ENCODE measurements at regions not wholly inside any gene's neighbourhood (a gene's known extent, or its start where the extent isn't known, plus 50 kb on each side); places are given as distances from the start of the nearest gene placed in this dataset.

DNA sequence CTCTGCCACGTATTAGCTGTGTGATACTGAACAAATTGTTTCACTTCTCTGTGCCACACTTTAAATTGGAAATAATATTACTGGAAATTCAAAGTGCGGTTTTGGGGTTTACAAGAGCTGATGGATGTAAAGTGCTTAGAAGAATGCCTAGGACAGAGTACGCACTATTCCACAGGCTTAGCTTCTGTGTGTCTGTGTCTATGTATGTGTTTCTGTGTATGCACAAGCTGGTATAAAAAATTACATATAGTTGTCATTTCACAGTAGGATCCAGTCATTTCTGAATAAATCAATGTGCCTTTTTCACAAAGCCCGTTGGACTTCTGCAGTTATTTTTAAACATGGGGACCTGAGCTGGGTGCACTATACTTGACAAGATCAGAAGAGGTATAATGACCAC, 370.4 kb downstream of the TUSC7 start:
- Histone ChIP-seq H2BK5ac (ENCODE audit: low read depth, low read length, poor library complexity, severe bottlenecking) (no peak overlapping the region), H3K9me3 (ENCODE audit: control insufficient read depth, low read length) (no peaks in the 10 kb centered on the region), H2BK12ac (ENCODE audit: low read length in 2 of 2) (no peak overlapping the region), H3K4me1 (ENCODE audit: control insufficient read depth, insufficient read depth, low read depth, low read length) (no peaks in the 10 kb centered on the region), H3K9ac (ENCODE audit: low read length) (no peak overlapping the region), H2AFZ (ENCODE audit: low read depth, low read length) (no peak overlapping the region), H4K8ac (ENCODE audit: low read length) (no peak overlapping the region), H3K14ac (ENCODE audit: low read length in 2 of 2) (no peak overlapping the region), H3K36me3 (ENCODE audit: control insufficient read depth in 1 of 2, insufficient read depth in 2 of 2, low read depth in 1 of 2, low read length in 2 of 2) (no peaks in the 10 kb centered on the region), H4K91ac (ENCODE audit: low read length) (no peak overlapping the region), H3K27me3 (ENCODE audit: control insufficient read depth in 1 of 2, insufficient read depth in 1 of 2, low read length in 2 of 2) (no peaks in the 10 kb centered on the region), H3K27ac (ENCODE audit: low read length, poor library complexity, severe bottlenecking) (no peak overlapping the region), H3K23ac (ENCODE audit: low read length in 2 of 2) (no peak overlapping the region), H3K4me3 (ENCODE audit: insufficient read depth in 1 of 2, low read depth in 1 of 2, low read length in 2 of 2) (no peak overlapping the region), H2BK120ac (ENCODE audit: low read depth, low read length) (no peak overlapping the region), H3K4ac (ENCODE audit: low read depth in 1 of 2, low read length in 2 of 2) (no peak overlapping the region), H2BK15ac (ENCODE audit: low read depth, poor library complexity, severe bottlenecking) (no peak overlapping the region), H3K79me1 (replicated peaks; ENCODE audit: low read length, poor library complexity, severe bottlenecking) (no peaks in the 10 kb centered on the region), H2AK5ac (ENCODE audit: low read length, severe bottlenecking) (no peak overlapping the region), H3K18ac (ENCODE audit: low read depth in 1 of 2, low read length in 2 of 2) (no peak overlapping the region), H3K4me2 (ENCODE audit: low read length, poor library complexity, severe bottlenecking) (no peak overlapping the region)
- DNase-seq, result no peak
- WGBS, result 84% methylated on average over 4 of the region's 4 CpGs

DNA sequence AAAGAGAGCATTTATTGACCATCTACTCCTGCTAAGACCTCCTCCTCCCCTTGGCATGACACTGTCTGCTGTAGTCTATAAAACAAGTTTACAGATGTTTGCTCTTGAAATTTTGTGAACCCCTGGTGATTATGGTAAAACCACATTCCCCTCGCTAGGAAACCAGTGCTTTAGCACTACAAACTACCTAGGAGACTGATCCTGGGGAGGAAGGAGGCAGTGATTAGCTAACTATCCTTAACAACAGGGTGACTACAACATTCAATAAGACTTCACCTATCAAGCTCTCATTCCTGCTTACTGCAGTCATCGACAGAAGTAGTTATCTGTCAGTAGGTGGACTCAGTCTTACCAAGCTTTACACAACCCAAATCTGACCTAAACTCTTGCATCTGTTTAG, 371.3 kb downstream of the TUSC7 start:
- Histone ChIP-seq H3K27me3 (ENCODE audit: control insufficient read depth in 1 of 2, insufficient read depth in 1 of 2, low read length in 2 of 2) (no peaks in the 10 kb centered on the region), H3K18ac (ENCODE audit: low read depth in 1 of 2, low read length in 2 of 2) (no peak overlapping the region), H2AK5ac (ENCODE audit: low read length, severe bottlenecking) (no peak overlapping the region), H3K9ac (ENCODE audit: low read length) (no peak overlapping the region), H3K9me3 (ENCODE audit: control insufficient read depth, low read length) (no peaks in the 10 kb centered on the region), H2AFZ (ENCODE audit: low read depth, low read length) (no peak overlapping the region), H3K14ac (ENCODE audit: low read length in 2 of 2) (no peak overlapping the region), H3K23ac (ENCODE audit: low read length in 2 of 2) (no peak overlapping the region), H3K4me3 (ENCODE audit: insufficient read depth in 1 of 2, low read depth in 1 of 2, low read length in 2 of 2) (no peak overlapping the region), H2BK15ac (ENCODE audit: low read depth, poor library complexity, severe bottlenecking) (no peak overlapping the region), H3K27ac (ENCODE audit: low read length, poor library complexity, severe bottlenecking) (no peak overlapping the region), H2BK12ac (ENCODE audit: low read length in 2 of 2) (no peak overlapping the region), H3K4me2 (ENCODE audit: low read length, poor library complexity, severe bottlenecking) (no peak overlapping the region), H4K8ac (ENCODE audit: low read length) (no peak overlapping the region), H3K79me1 (replicated peaks; ENCODE audit: low read length, poor library complexity, severe bottlenecking) (no peaks in the 10 kb centered on the region), H3K36me3 (ENCODE audit: control insufficient read depth in 1 of 2, insufficient read depth in 2 of 2, low read depth in 1 of 2, low read length in 2 of 2) (no peaks in the 10 kb centered on the region), H4K91ac (ENCODE audit: low read length) (no peak overlapping the region), H2BK120ac (ENCODE audit: low read depth, low read length) (no peak overlapping the region), H3K4ac (ENCODE audit: low read depth in 1 of 2, low read length in 2 of 2) (no peak overlapping the region), H3K4me1 (ENCODE audit: control insufficient read depth, insufficient read depth, low read depth, low read length) (no peaks in the 10 kb centered on the region), H2BK5ac (ENCODE audit: low read depth, low read length, poor library complexity, severe bottlenecking) (no peak overlapping the region)
- 48% methylated on average over 2 of the region's 2 CpGs for WGBS
- DNase-seq, result no peak

DNA sequence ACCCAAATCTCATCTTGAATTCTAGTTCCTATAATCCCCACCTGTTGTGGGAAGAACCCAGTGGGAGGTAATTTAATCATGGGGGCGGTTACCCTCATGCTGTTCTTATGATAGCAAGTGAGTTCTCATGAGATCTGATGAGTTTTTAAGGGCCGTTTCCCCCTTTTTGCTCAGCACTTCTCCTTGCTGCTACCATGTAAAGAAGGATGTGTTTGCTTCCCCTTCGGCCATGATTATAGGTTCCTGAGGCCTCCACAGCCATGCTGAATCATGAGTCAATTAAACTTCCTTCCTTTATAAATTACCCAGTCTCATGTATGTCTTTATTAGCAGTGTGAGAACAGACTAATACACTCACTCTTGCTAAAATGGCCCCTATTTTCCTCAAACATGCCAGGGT, 374.7 kb downstream of the TUSC7 start:
- no peak overlapping the region for H3K23ac ChIP-seq (ENCODE audit: low read length in 2 of 2)
- no peaks in the 10 kb centered on the region for H3K79me1 ChIP-seq (replicated peaks; ENCODE audit: low read length, poor library complexity, severe bottlenecking)
- no peak for DNase-seq
- H3K4me1 ChIP-seq (ENCODE audit: control insufficient read depth, insufficient read depth, low read depth, low read length), result no peaks in the 10 kb centered on the region
- H4K91ac ChIP-seq (ENCODE audit: low read length), result no peak overlapping the region
- H4K8ac ChIP-seq (ENCODE audit: low read length), result no peak overlapping the region
- no peak overlapping the region for H2BK12ac ChIP-seq (ENCODE audit: low read length in 2 of 2)
- H2AK5ac ChIP-seq (ENCODE audit: low read length, severe bottlenecking), result no peak overlapping the region
- no peak overlapping the region for H2AFZ ChIP-seq (ENCODE audit: low read depth, low read length)
- H3K27ac ChIP-seq (ENCODE audit: low read length, poor library complexity, severe bottlenecking), result no peak overlapping the region
- no peak overlapping the region for H2BK15ac ChIP-seq (ENCODE audit: low read depth, poor library complexity, severe bottlenecking)
- no peaks in the 10 kb centered on the region for H3K36me3 ChIP-seq (ENCODE audit: control insufficient read depth in 1 of 2, insufficient read depth in 2 of 2, low read depth in 1 of 2, low read length in 2 of 2)
- H3K18ac ChIP-seq (ENCODE audit: low read depth in 1 of 2, low read length in 2 of 2), result no peak overlapping the region
- no peak overlapping the region for H3K4ac ChIP-seq (ENCODE audit: low read depth in 1 of 2, low read length in 2 of 2)
- H2BK5ac ChIP-seq (ENCODE audit: low read depth, low read length, poor library complexity, severe bottlenecking), result no peak overlapping the region
- H3K27me3 ChIP-seq (ENCODE audit: control insufficient read depth in 1 of 2, insufficient read depth in 1 of 2, low read length in 2 of 2), result no peaks in the 10 kb centered on the region
- 93% methylated on average over 2 of the region's 3 CpGs for WGBS
- H3K4me2 ChIP-seq (ENCODE audit: low read length, poor library complexity, severe bottlenecking), result no peak overlapping the region
- H3K14ac ChIP-seq (ENCODE audit: low read length in 2 of 2), result no peak overlapping the region
- no peak overlapping the region for H2BK120ac ChIP-seq (ENCODE audit: low read depth, low read length)
- no peak overlapping the region for H3K4me3 ChIP-seq (ENCODE audit: insufficient read depth in 1 of 2, low read depth in 1 of 2, low read length in 2 of 2)
- H3K9ac ChIP-seq (ENCODE audit: low read length), result no peak overlapping the region
- H3K9me3 ChIP-seq (ENCODE audit: control insufficient read depth, low read length), result no peaks in the 10 kb centered on the region

DNA sequence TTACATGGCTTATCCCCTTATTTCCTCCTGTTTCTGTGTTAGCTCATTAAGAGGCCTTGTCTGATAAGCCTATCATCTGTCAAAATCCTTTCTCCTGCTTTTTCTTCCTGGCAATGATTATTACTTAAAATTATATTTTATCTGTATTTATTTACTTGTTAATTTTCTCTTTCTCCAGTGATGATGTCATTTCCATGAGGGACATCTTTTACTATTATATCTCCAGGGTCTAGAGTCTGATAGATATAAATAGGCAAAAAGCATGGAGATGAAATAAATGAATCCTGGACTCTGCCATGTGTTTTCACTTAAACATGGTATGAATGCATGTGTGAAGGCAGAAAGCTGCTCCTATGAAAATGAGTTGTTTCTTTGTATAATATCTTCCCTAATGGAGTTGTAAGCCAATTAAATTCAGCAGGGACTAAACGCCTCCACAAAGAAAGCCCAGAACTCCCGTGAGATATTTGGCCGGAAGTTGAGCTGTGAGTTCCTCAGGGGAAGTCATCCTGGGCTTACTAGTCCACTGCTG, 375.2 kb downstream of the TUSC7 start:
- 56% methylated on average over 3 of the region's 3 CpGs for WGBS
- Histone ChIP-seq H4K8ac (ENCODE audit: low read length) (no peak overlapping the region), H2BK12ac (ENCODE audit: low read length in 2 of 2) (no peak overlapping the region), H3K27ac (ENCODE audit: low read length, poor library complexity, severe bottlenecking) (no peak overlapping the region), H2AK5ac (ENCODE audit: low read length, severe bottlenecking) (no peak overlapping the region), H3K4me1 (ENCODE audit: control insufficient read depth, insufficient read depth, low read depth, low read length) (no peaks in the 10 kb centered on the region), H2BK15ac (ENCODE audit: low read depth, poor library complexity, severe bottlenecking) (no peak overlapping the region), H2AFZ (ENCODE audit: low read depth, low read length) (no peak overlapping the region), H4K91ac (ENCODE audit: low read length) (no peak overlapping the region), H3K4me2 (ENCODE audit: low read length, poor library complexity, severe bottlenecking) (no peak overlapping the region), H3K36me3 (ENCODE audit: control insufficient read depth in 1 of 2, insufficient read depth in 2 of 2, low read depth in 1 of 2, low read length in 2 of 2) (no peaks in the 10 kb centered on the region), H3K27me3 (ENCODE audit: control insufficient read depth in 1 of 2, insufficient read depth in 1 of 2, low read length in 2 of 2) (no peaks in the 10 kb centered on the region), H3K14ac (ENCODE audit: low read length in 2 of 2) (no peak overlapping the region), H3K18ac (ENCODE audit: low read depth in 1 of 2, low read length in 2 of 2) (no peak overlapping the region), H3K23ac (ENCODE audit: low read length in 2 of 2) (no peak overlapping the region), H2BK120ac (ENCODE audit: low read depth, low read length) (no peak overlapping the region), H3K4ac (ENCODE audit: low read depth in 1 of 2, low read length in 2 of 2) (no peak overlapping the region), H3K79me1 (replicated peaks; ENCODE audit: low read length, poor library complexity, severe bottlenecking) (no peaks in the 10 kb centered on the region), H3K4me3 (ENCODE audit: insufficient read depth in 1 of 2, low read depth in 1 of 2, low read length in 2 of 2) (no peak overlapping the region), H3K9me3 (ENCODE audit: control insufficient read depth, low read length) (no peaks in the 10 kb centered on the region), H3K9ac (ENCODE audit: low read length) (no peak overlapping the region), H2BK5ac (ENCODE audit: low read depth, low read length, poor library complexity, severe bottlenecking) (no peak overlapping the region)
- no peak for DNase-seq

All from mesenchymal stem cell (in vitro differentiated cells and primary cell).